ENCODE measurements at regions not wholly inside any gene's neighbourhood (a gene's known extent, or its start where the extent isn't known, plus 50 kb on each side); places are given as distances from the start of the nearest gene placed in this dataset.

DNA sequence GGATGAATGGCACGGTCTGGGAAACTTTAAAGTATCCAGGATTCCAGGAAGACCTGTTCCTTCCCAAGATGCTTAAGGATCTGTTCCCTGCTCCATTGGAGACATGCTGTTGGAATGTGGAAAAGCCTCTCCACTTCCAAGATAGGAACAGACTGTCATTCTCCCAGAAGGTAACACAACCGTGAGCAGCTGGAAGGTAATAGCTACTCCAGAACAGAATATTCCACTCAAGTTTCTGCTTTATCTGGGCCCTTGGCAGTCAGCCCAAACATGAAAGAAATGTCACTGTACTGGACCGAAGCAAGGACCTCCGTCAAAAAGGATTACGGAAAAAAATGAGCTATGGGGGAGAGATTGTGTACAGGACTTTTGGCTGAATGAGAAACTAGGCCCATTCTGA, 420.9 kb upstream of the NBEA start:
- Histone ChIP-seq H3K27me3 (ENCODE audit: control insufficient read depth in 1 of 2, insufficient read depth in 2 of 2, low read length in 2 of 2) (no peaks in the 10 kb centered on the region), H3K4me3 (ENCODE audit: low read depth in 1 of 2, low read length in 2 of 2) (no peak overlapping the region), H3K27ac (ENCODE audit: low read depth in 2 of 2, low read length in 1 of 2) (no peak overlapping the region), H3K36me3 (ENCODE audit: control insufficient read depth in 2 of 2, insufficient read depth in 2 of 2, low read length in 1 of 2) (no peaks in the 10 kb centered on the region), H3K9me3 (ENCODE audit: control insufficient read depth in 2 of 2, insufficient read depth in 1 of 2, low read depth in 1 of 2, low read length in 1 of 2) (no peaks in the 10 kb centered on the region), H3K4me1 (ENCODE audit: control insufficient read depth in 2 of 2, insufficient read depth in 2 of 2, low read length in 1 of 2) (no peaks in the 10 kb centered on the region)
- 68 to 80% methylated on average over 5 of the region's 5 CpGs for WGBS, 2 donors

DNA sequence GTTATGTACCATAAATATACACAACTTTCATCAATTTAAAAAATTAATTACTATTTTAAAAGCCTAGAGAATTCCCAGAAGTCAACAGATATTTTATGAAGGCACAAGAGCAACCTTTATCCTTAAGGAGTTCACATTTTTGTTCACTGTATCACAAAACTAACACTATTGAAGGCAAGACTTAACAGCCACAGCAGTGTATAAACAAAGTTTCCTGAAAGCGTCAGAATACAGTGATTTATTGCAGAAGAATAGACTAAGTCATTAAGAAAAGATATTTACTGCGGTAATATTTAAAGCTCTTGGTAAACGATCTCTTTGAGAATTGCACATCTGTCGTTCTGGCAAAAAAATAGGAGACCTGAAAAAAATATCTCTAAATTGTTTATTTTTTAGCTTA, 419.3 kb upstream of the NBEA start:
- H3K27ac ChIP-seq (ENCODE audit: low read depth in 2 of 2, low read length in 1 of 2), result no peak overlapping the region
- H3K4me1 ChIP-seq (ENCODE audit: control insufficient read depth in 2 of 2, insufficient read depth in 2 of 2, low read length in 1 of 2), result no peaks in the 10 kb centered on the region
- no peak overlapping the region for H3K4me3 ChIP-seq (ENCODE audit: low read depth in 1 of 2, low read length in 2 of 2)
- no peaks in the 10 kb centered on the region for H3K9me3 ChIP-seq (ENCODE audit: control insufficient read depth in 2 of 2, insufficient read depth in 1 of 2, low read depth in 1 of 2, low read length in 1 of 2)
- no peaks in the 10 kb centered on the region for H3K27me3 ChIP-seq (ENCODE audit: control insufficient read depth in 1 of 2, insufficient read depth in 2 of 2, low read length in 2 of 2)
- no peaks in the 10 kb centered on the region for H3K36me3 ChIP-seq (ENCODE audit: control insufficient read depth in 2 of 2, insufficient read depth in 2 of 2, low read length in 1 of 2)
- 25 to 29% methylated on average over 4 of the region's 4 CpGs for WGBS, 2 donors

DNA sequence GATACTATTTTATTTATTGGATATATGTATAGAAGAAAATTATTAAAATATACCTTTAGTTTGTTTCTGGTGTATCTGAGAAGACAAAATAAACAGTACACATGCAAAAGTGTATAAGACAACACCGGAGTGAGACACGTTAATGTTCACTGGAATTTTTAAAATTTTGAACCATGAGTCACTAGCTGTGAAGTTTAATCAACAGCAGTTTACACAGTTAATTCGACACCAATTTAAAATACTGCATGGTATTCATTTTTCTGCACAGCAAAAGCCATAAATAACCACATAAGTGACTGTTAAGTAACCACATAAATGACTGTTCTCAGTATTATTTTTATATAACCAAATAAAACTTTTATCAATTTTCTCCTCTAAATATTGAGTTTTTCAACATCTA, 418.7 kb upstream of the NBEA start:
- 40 to 51% methylated on average over 3 of the region's 3 CpGs for WGBS, 2 donors

DNA sequence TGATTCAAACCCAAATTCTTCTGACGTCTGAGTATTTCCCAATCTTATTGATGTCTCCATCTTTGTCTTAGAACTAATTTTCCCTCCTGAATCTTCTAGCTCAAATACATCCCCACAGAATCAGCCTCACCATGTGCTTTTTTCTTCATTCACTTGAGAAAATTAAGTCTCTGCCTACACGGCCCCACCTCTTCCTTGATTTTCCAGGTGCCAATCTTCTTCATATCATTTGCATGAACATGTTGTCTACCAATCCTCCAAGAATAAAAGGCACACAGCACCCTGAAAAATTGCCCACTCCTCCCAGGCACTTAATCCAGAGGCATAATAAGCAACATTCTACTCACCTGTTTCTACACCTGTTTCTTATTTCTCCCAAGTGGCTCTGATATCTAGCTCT, 408.1 kb upstream of the NBEA start:
- Histone ChIP-seq H3K9me3 (ENCODE audit: control insufficient read depth in 2 of 2, insufficient read depth in 1 of 2, low read depth in 1 of 2, low read length in 1 of 2) (no peaks in the 10 kb centered on the region), H3K4me3 (ENCODE audit: low read depth in 1 of 2, low read length in 2 of 2) (no peak overlapping the region)
- 80 to 84% methylated on average over 2 of the region's 2 CpGs for WGBS, 2 donors

More for the DNA sequence above, 418.7 kb upstream of the NBEA start:
- Histone ChIP-seq H3K27ac (ENCODE audit: low read depth in 2 of 2, low read length in 1 of 2) (no peak overlapping the region), H3K4me1 (ENCODE audit: control insufficient read depth in 2 of 2, insufficient read depth in 2 of 2, low read length in 1 of 2) (no peaks in the 10 kb centered on the region), H3K4me3 (ENCODE audit: low read depth in 1 of 2, low read length in 2 of 2) (no peak overlapping the region), H3K9me3 (ENCODE audit: control insufficient read depth in 2 of 2, insufficient read depth in 1 of 2, low read depth in 1 of 2, low read length in 1 of 2) (no peaks in the 10 kb centered on the region), H3K36me3 (ENCODE audit: control insufficient read depth in 2 of 2, insufficient read depth in 2 of 2, low read length in 1 of 2) (no peaks in the 10 kb centered on the region), H3K27me3 (ENCODE audit: control insufficient read depth in 1 of 2, insufficient read depth in 2 of 2, low read length in 2 of 2) (no peaks in the 10 kb centered on the region)

DNA sequence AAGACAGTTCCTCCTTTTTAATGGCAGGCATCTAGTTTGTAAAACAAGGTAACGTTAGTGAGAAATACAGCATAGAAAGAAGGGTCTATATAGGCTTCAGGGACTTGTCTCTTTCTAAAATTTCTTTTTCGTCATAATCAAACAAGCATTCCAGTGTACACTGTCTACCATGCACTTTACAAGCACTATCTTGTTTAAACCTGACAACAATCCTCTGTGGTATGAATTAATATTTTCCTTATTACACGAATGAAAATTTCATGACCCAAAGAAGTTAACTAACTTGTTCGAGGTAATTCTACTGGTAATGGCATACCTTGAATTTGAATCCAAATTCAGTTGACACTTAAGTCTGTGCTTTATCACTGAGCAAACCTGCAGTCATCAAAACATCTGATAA, 399.7 kb upstream of the NBEA start:
- WGBS, 2 donors, result 54 to 62% methylated on average over 4 of the region's 4 CpGs
- Histone ChIP-seq H3K4me1 (ENCODE audit: control insufficient read depth in 2 of 2, insufficient read depth in 2 of 2, low read length in 1 of 2) (no peaks in the 10 kb centered on the region), H3K36me3 (ENCODE audit: control insufficient read depth in 2 of 2, insufficient read depth in 2 of 2, low read length in 1 of 2) (no peaks in the 10 kb centered on the region), H3K27me3 (ENCODE audit: control insufficient read depth in 1 of 2, insufficient read depth in 2 of 2, low read length in 2 of 2) (no peaks in the 10 kb centered on the region), H3K4me3 (ENCODE audit: low read depth in 1 of 2, low read length in 2 of 2) (no peak overlapping the region), H3K9me3 (ENCODE audit: control insufficient read depth in 2 of 2, insufficient read depth in 1 of 2, low read depth in 1 of 2, low read length in 1 of 2) (no peaks in the 10 kb centered on the region), H3K27ac (ENCODE audit: low read depth in 2 of 2, low read length in 1 of 2) (no peak overlapping the region)

More for the DNA sequence above, 408.1 kb upstream of the NBEA start:
- Histone ChIP-seq H3K27ac (ENCODE audit: low read depth in 2 of 2, low read length in 1 of 2) (no peak overlapping the region), H3K4me1 (ENCODE audit: control insufficient read depth in 2 of 2, insufficient read depth in 2 of 2, low read length in 1 of 2) (no peaks in the 10 kb centered on the region), H3K36me3 (ENCODE audit: control insufficient read depth in 2 of 2, insufficient read depth in 2 of 2, low read length in 1 of 2) (no peaks in the 10 kb centered on the region), H3K27me3 (ENCODE audit: control insufficient read depth in 1 of 2, insufficient read depth in 2 of 2, low read length in 2 of 2) (no peaks in the 10 kb centered on the region)

DNA sequence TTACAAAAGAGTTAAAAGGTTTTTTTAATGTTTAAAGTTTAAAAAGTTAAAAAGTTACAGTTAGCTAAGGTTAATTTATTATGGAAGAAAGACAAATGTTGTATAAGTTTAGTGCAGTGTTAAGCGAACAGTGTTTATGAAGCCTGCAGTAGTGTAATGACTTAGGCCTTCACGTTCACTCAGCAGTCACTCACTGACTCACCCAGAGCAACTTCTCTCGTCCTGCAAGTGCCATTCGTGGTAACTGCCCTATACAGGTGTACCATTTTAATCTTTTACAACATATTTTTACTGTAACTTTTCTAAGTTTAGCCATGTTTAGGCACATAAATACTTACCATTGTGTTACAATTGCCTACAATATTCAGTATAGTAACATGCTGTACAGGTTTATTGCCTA, 398.2 kb upstream of the NBEA start:
- H3K27me3 ChIP-seq (ENCODE audit: control insufficient read depth in 1 of 2, insufficient read depth in 2 of 2, low read length in 2 of 2), result no peaks in the 10 kb centered on the region
- H3K4me1 ChIP-seq (ENCODE audit: control insufficient read depth in 2 of 2, insufficient read depth in 2 of 2, low read length in 1 of 2), result no peaks in the 10 kb centered on the region
- 84 to 85% methylated on average over 4 of the region's 4 CpGs for WGBS, 2 donors
- H3K36me3 ChIP-seq (ENCODE audit: control insufficient read depth in 2 of 2, insufficient read depth in 2 of 2, low read length in 1 of 2), result no peaks in the 10 kb centered on the region
- H3K9me3 ChIP-seq (ENCODE audit: control insufficient read depth in 2 of 2, insufficient read depth in 1 of 2, low read depth in 1 of 2, low read length in 1 of 2), result no peaks in the 10 kb centered on the region
- no peak overlapping the region for H3K27ac ChIP-seq (ENCODE audit: low read depth in 2 of 2, low read length in 1 of 2)
- no peak overlapping the region for H3K4me3 ChIP-seq (ENCODE audit: low read depth in 1 of 2, low read length in 2 of 2)

DNA sequence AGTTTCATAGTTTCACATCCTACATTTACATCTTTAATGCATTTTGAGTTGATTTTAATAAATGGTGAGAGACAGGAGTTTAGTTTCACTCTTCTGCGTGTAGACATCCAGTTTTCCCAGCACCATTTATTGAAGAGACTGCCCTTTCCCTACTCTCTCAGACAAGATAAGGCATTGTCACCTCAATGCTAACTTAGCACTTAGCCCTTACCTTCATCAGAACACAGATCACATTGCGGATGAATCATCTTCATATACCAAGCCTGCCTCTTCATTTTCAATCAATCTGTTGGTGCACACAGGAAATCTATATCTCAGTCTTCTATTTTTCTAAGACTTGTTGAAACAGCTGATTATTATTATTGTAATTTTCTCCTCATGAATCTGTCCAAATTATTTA, 396.6 kb upstream of the NBEA start:
- Histone ChIP-seq H3K36me3 (ENCODE audit: control insufficient read depth in 2 of 2, insufficient read depth in 2 of 2, low read length in 1 of 2) (no peaks in the 10 kb centered on the region), H3K9me3 (ENCODE audit: control insufficient read depth in 2 of 2, insufficient read depth in 1 of 2, low read depth in 1 of 2, low read length in 1 of 2) (no peaks in the 10 kb centered on the region), H3K27ac (ENCODE audit: low read depth in 2 of 2, low read length in 1 of 2) (no peak overlapping the region), H3K4me3 (ENCODE audit: low read depth in 1 of 2, low read length in 2 of 2) (no peak overlapping the region), H3K27me3 (ENCODE audit: control insufficient read depth in 1 of 2, insufficient read depth in 2 of 2, low read length in 2 of 2) (no peaks in the 10 kb centered on the region), H3K4me1 (ENCODE audit: control insufficient read depth in 2 of 2, insufficient read depth in 2 of 2, low read length in 1 of 2) (no peaks in the 10 kb centered on the region)
- 89 to 93% methylated on average over 2 of the region's 2 CpGs for WGBS, 2 donors

DNA sequence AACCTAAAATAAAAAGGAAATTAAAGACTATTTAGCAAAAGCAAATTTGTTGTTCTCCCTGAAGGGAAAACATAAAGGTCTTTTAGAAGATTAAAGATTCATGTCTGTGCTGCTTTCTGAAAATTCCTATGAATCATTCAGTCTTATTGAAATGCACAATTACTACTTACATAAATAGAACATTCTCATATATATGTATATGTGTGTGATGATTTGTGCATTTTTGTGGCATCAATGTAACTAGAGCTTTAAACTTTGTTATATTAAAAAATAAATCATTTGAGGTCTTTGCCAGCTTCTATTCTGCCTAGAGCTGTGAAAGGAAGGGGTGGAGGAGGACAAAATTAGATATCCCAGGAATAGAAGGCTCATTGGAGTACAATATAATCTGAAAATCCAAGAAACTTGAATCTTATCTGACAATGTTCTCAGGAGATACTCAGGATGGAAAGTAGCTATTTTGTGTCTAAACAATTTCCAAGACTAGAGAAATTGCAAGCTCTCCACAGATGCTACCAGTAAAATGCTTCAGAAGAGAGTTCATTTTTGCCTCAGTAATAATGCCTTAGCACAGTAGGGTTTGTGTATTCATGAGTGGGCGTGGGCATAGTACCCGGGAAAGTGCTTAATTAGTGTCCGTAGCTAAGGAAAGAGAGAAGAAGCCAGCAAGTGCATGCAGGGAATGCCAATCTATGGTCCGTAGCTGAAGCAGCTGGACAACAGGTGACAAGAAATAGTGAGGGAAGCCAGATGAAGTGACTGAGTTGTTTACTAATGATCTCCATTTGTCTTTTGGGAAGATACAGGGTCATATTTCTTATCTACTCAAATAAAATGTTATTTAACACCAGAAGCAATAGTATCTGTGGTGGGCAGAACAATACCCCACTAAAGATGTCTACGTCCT, 395.5 kb upstream of the NBEA start:
- WGBS, 2 donors, result 74 to 88% methylated on average over 5 of the region's 5 CpGs
- Histone ChIP-seq H3K27me3 (ENCODE audit: control insufficient read depth in 1 of 2, insufficient read depth in 2 of 2, low read length in 2 of 2) (no peaks in the 10 kb centered on the region), H3K27ac (ENCODE audit: low read depth in 2 of 2, low read length in 1 of 2) (no peak overlapping the region), H3K4me3 (ENCODE audit: low read depth in 1 of 2, low read length in 2 of 2) (no peak overlapping the region), H3K4me1 (ENCODE audit: control insufficient read depth in 2 of 2, insufficient read depth in 2 of 2, low read length in 1 of 2) (no peaks in the 10 kb centered on the region), H3K36me3 (ENCODE audit: control insufficient read depth in 2 of 2, insufficient read depth in 2 of 2, low read length in 1 of 2) (no peaks in the 10 kb centered on the region), H3K9me3 (ENCODE audit: control insufficient read depth in 2 of 2, insufficient read depth in 1 of 2, low read depth in 1 of 2, low read length in 1 of 2) (no peaks in the 10 kb centered on the region)

DNA sequence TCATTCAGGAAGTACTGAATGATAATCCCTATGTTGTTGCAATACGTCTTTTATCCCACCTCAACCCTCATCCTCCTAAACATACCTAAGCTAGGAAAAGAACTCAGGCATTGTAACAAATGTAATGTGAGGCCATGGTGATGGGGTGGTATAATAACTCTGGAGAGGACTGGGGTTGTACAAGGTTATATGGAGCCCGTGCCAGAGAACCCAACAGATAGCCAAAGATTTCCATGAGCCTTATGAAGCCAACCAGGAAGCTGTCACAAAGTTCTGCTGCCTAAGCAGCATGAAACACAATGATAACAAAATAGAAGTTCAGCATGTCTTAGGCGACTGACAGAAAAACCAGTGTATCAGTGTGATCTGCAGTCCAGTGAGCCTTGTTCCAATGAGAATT, 394.1 kb upstream of the NBEA start:
- no peaks in the 10 kb centered on the region for H3K4me1 ChIP-seq (ENCODE audit: control insufficient read depth in 2 of 2, insufficient read depth in 2 of 2, low read length in 1 of 2)
- 89 to 91% methylated on average over 3 of the region's 3 CpGs for WGBS, 2 donors
- no peaks in the 10 kb centered on the region for H3K27me3 ChIP-seq (ENCODE audit: control insufficient read depth in 1 of 2, insufficient read depth in 2 of 2, low read length in 2 of 2)
- H3K4me3 ChIP-seq (ENCODE audit: low read depth in 1 of 2, low read length in 2 of 2), result no peak overlapping the region
- H3K9me3 ChIP-seq (ENCODE audit: control insufficient read depth in 2 of 2, insufficient read depth in 1 of 2, low read depth in 1 of 2, low read length in 1 of 2), result no peaks in the 10 kb centered on the region
- H3K27ac ChIP-seq (ENCODE audit: low read depth in 2 of 2, low read length in 1 of 2), result no peak overlapping the region
- H3K36me3 ChIP-seq (ENCODE audit: control insufficient read depth in 2 of 2, insufficient read depth in 2 of 2, low read length in 1 of 2), result no peaks in the 10 kb centered on the region

DNA sequence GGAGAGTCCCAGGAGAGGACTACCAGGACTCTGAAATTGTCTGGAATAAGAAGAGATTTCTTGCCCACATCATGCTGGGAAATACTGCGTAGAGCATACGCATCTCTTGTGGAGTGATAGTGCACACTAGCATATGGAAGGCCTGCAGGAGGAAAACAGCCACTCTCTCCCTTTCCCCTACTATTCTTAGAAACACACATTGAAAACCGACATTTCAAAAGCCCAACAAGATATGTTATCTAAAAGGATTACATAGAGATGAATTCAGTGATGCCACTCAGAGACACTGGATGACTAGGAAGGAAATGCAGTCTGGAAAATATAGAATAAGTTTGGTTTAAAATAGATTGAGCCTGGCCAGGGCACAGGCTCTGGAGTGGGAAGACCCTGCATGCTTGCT, 388.7 kb upstream of the NBEA start:
- H3K9me3 ChIP-seq (ENCODE audit: control insufficient read depth in 2 of 2, insufficient read depth in 1 of 2, low read depth in 1 of 2, low read length in 1 of 2), result no peaks in the 10 kb centered on the region
- no peak overlapping the region for H3K27ac ChIP-seq (ENCODE audit: low read depth in 2 of 2, low read length in 1 of 2)
- H3K4me3 ChIP-seq (ENCODE audit: low read depth in 1 of 2, low read length in 2 of 2), result no peak overlapping the region
- 75 to 76% methylated on average over 3 of the region's 3 CpGs for WGBS, 2 donors
- H3K4me1 ChIP-seq (ENCODE audit: control insufficient read depth in 2 of 2, insufficient read depth in 2 of 2, low read length in 1 of 2), result no peaks in the 10 kb centered on the region
- no peaks in the 10 kb centered on the region for H3K36me3 ChIP-seq (ENCODE audit: control insufficient read depth in 2 of 2, insufficient read depth in 2 of 2, low read length in 1 of 2)
- H3K27me3 ChIP-seq (ENCODE audit: control insufficient read depth in 1 of 2, insufficient read depth in 2 of 2, low read length in 2 of 2), result no peaks in the 10 kb centered on the region
